ENCODE measurements at regions not wholly inside any gene's neighbourhood (a gene's known extent, or its start where the extent isn't known, plus 50 kb on each side); places are given as distances from the start of the nearest gene placed in this dataset.

- H3K27ac Mint-ChIP-seq = no peak overlapping the region
- CTCF ChIA-PET = no interaction called here
- intact Hi-C loops (cut with micrococcal nuclease) = no loop called here
- Histone ChIP-seq H3K27ac (ENCODE audit: low read depth, low read length) (no peak overlapping the region), H3K36me3 (ENCODE audit: control insufficient read depth in 2 of 3, insufficient read depth in 3 of 3, low read length in 3 of 3) (no peaks in the 10 kb centered on the region), H3K4me3 (ENCODE audit: low read length) (no peak overlapping the region), H3K9me3 (ENCODE audit: control insufficient read depth in 2 of 3, low read length in 3 of 3) (no peaks in the 10 kb centered on the region), H3K27me3 (ENCODE audit: control insufficient read depth in 2 of 2, insufficient read depth in 2 of 2, low read length in 2 of 2) (no peaks in the 10 kb centered on the region), H3K4me1 (ENCODE audit: control insufficient read depth in 2 of 2, insufficient read depth in 2 of 2, low read length in 2 of 2) (no peaks in the 10 kb centered on the region)
- peaks cover 0 to 4% (median 0%) of the 10 kb centered on the region in 5 donors for H3K27me3 Mint-ChIP-seq
- peaks cover 0 to 5% (median 0%) of the 10 kb centered on the region in 11 donors for H3K9me3 Mint-ChIP-seq
- DNase-seq (no peak), ATAC-seq (no peak)
- POLR2A ChIA-PET = no interaction called here
- no peak overlapping the region for H3K4me3 Mint-ChIP-seq
- H3K4me1 Mint-ChIP-seq = no peaks in the 10 kb centered on the region
- H3K36me3 Mint-ChIP-seq = no peaks in the 10 kb centered on the region
Observed at GRCh38 chr7:134391223-134391622, 67.7 kb downstream of the AKR1B1 start.

GRCh38 chr7:134388336-134389019 lies 70.4 kb downstream of the AKR1B1 start:
- no peaks in the 10 kb centered on the region for H3K36me3 ChIP-seq (ENCODE audit: control insufficient read depth in 2 of 3, insufficient read depth in 3 of 3, low read length in 3 of 3)
- peaks cover 0 to 5% (median 0%) of the 10 kb centered on the region in 11 donors for H3K9me3 Mint-ChIP-seq
- DNase-seq (no peak), ATAC-seq (no peak)
- H3K9me3 ChIP-seq (ENCODE audit: control insufficient read depth in 2 of 3, low read length in 3 of 3) = no peaks in the 10 kb centered on the region
- no peaks in the 10 kb centered on the region for H3K4me1 Mint-ChIP-seq
- intact Hi-C loops (cut with micrococcal nuclease) = no loop called here
- H3K36me3 Mint-ChIP-seq = peaks cover 0 to 4% (median 0%) of the 10 kb centered on the region in 5 donors
- no peak overlapping the region for H3K27ac ChIP-seq (ENCODE audit: low read depth, low read length)
- no peak overlapping the region for H3K4me3 Mint-ChIP-seq
- no peaks in the 10 kb centered on the region for H3K27me3 ChIP-seq (ENCODE audit: control insufficient read depth in 2 of 2, insufficient read depth in 2 of 2, low read length in 2 of 2)
- no peak overlapping the region for H3K4me3 ChIP-seq (ENCODE audit: low read length)
- no peaks in the 10 kb centered on the region for H3K4me1 ChIP-seq (ENCODE audit: control insufficient read depth in 2 of 2, insufficient read depth in 2 of 2, low read length in 2 of 2)
- H3K27me3 Mint-ChIP-seq = peaks cover 0 to 6% (median 4%) of the 10 kb centered on the region in 5 donors
- no peak overlapping the region for H3K27ac Mint-ChIP-seq
- ChIA-PET CTCF (no interaction called here), POLR2A (no interaction called here)

GRCh38 chr7:134378562-134378961 lies 61.8 kb upstream of the SLC35B4 start:
- POLR2A ChIA-PET = no interaction called here
- no peak for ATAC-seq

GRCh38 chr7:134376693-134377092 lies 60.0 kb upstream of the SLC35B4 start:
- Histone ChIP-seq H3K4me1 (ENCODE audit: control insufficient read depth in 2 of 2, insufficient read depth in 2 of 2, low read length in 2 of 2) (no peaks in the 10 kb centered on the region), H3K27me3 (ENCODE audit: control insufficient read depth in 2 of 2, insufficient read depth in 2 of 2, low read length in 2 of 2) (no peaks in the 10 kb centered on the region), H3K9me3 (ENCODE audit: control insufficient read depth in 2 of 3, low read length in 3 of 3) (no peaks in the 10 kb centered on the region), H3K4me3 (ENCODE audit: low read length) (no peak overlapping the region), H3K27ac (ENCODE audit: low read depth, low read length) (no peak overlapping the region), H3K36me3 (ENCODE audit: control insufficient read depth in 2 of 3, insufficient read depth in 3 of 3, low read length in 3 of 3) (no peaks in the 10 kb centered on the region)
- H3K27ac Mint-ChIP-seq = no peak overlapping the region
- no peak overlapping the region for H3K4me3 Mint-ChIP-seq
- CTCF ChIA-PET = no interaction called here
- no peaks in the 10 kb centered on the region for H3K4me1 Mint-ChIP-seq
- no peaks in the 10 kb centered on the region for H3K36me3 Mint-ChIP-seq
- H3K9me3 Mint-ChIP-seq = peaks cover 0 to 2% (median 0%) of the 10 kb centered on the region in 11 donors
- intact Hi-C loops (cut with micrococcal nuclease) = no loop called here
- peaks cover 5 to 34% (median 24%) of the 10 kb centered on the region in 5 donors for H3K27me3 Mint-ChIP-seq
- POLR2A ChIA-PET = no interaction called here
- DNase-seq (no peak), ATAC-seq (no peak)

More at GRCh38 chr7:134378562-134378961, 61.8 kb upstream of the SLC35B4 start:
- H3K9me3 Mint-ChIP-seq = peaks cover 0 to 2% (median 0%) of the 10 kb centered on the region in 11 donors
- H3K4me3 Mint-ChIP-seq = no peak overlapping the region
- H3K9me3 ChIP-seq (ENCODE audit: control insufficient read depth in 2 of 3, low read length in 3 of 3) = no peaks in the 10 kb centered on the region
- H3K36me3 Mint-ChIP-seq = no peaks in the 10 kb centered on the region
- DNase-seq = no peak
- no peaks in the 10 kb centered on the region for H3K4me1 ChIP-seq (ENCODE audit: control insufficient read depth in 2 of 2, insufficient read depth in 2 of 2, low read length in 2 of 2)
- H3K4me1 Mint-ChIP-seq = no peaks in the 10 kb centered on the region
- no peaks in the 10 kb centered on the region for H3K36me3 ChIP-seq (ENCODE audit: control insufficient read depth in 2 of 3, insufficient read depth in 3 of 3, low read length in 3 of 3)
- no peaks in the 10 kb centered on the region for H3K27me3 ChIP-seq (ENCODE audit: control insufficient read depth in 2 of 2, insufficient read depth in 2 of 2, low read length in 2 of 2)
- no peak overlapping the region for H3K27ac Mint-ChIP-seq
- intact Hi-C loops (cut with micrococcal nuclease) = no loop called here
- H3K27ac ChIP-seq (ENCODE audit: low read depth, low read length) = no peak overlapping the region
- CTCF ChIA-PET = no interaction called here
- H3K4me3 ChIP-seq (ENCODE audit: low read length) = no peak overlapping the region
- H3K27me3 Mint-ChIP-seq = peaks cover 5 to 23% (median 20%) of the 10 kb centered on the region in 5 donors

- no peak overlapping the region for H3K4me3 ChIP-seq (ENCODE audit: low read length)
- intact Hi-C loops (cut with micrococcal nuclease) = no loop called here
- no peaks in the 10 kb centered on the region for H3K27me3 ChIP-seq (ENCODE audit: control insufficient read depth in 2 of 2, insufficient read depth in 2 of 2, low read length in 2 of 2)
- peaks cover 0 to 2% (median 0%) of the 10 kb centered on the region in 11 donors for H3K9me3 Mint-ChIP-seq
- no peak overlapping the region for H3K4me3 Mint-ChIP-seq
- ATAC-seq (no peak), DNase-seq (no peak)
- H3K4me1 Mint-ChIP-seq = no peaks in the 10 kb centered on the region
- peaks cover 9 to 40% (median 36%) of the 10 kb centered on the region in 5 donors for H3K27me3 Mint-ChIP-seq
- H3K9me3 ChIP-seq (ENCODE audit: control insufficient read depth in 2 of 3, low read length in 3 of 3) = no peaks in the 10 kb centered on the region
- no peak overlapping the region for H3K27ac ChIP-seq (ENCODE audit: low read depth, low read length)
- ChIA-PET POLR2A (interaction anchor here (0.7 kb wide), 1 partner anchor 743 kb away, joined by 3 read pairs; no protein-coding TSS in a partner anchor), CTCF (no interaction called here)
- H3K27ac Mint-ChIP-seq = no peak overlapping the region
- no peaks in the 10 kb centered on the region for H3K36me3 ChIP-seq (ENCODE audit: control insufficient read depth in 2 of 3, insufficient read depth in 3 of 3, low read length in 3 of 3)
- H3K36me3 Mint-ChIP-seq = no peaks in the 10 kb centered on the region
- no peaks in the 10 kb centered on the region for H3K4me1 ChIP-seq (ENCODE audit: control insufficient read depth in 2 of 2, insufficient read depth in 2 of 2, low read length in 2 of 2)
Observed at GRCh38 chr7:134375206-134375605, 58.5 kb upstream of the SLC35B4 start.

- CTCF ChIA-PET = no interaction called here
- Histone ChIP-seq H3K4me3 (ENCODE audit: low read length) (no peak overlapping the region), H3K36me3 (ENCODE audit: control insufficient read depth in 2 of 3, insufficient read depth in 3 of 3, low read length in 3 of 3) (no peaks in the 10 kb centered on the region), H3K4me1 (ENCODE audit: control insufficient read depth in 2 of 2, insufficient read depth in 2 of 2, low read length in 2 of 2) (no peaks in the 10 kb centered on the region), H3K9me3 (ENCODE audit: control insufficient read depth in 2 of 3, low read length in 3 of 3) (no peaks in the 10 kb centered on the region), H3K27me3 (ENCODE audit: control insufficient read depth in 2 of 2, insufficient read depth in 2 of 2, low read length in 2 of 2) (no peaks in the 10 kb centered on the region), H3K27ac (ENCODE audit: low read depth, low read length) (no peak overlapping the region)
- Mint-ChIP-seq H3K9me3 (peaks cover 0 to 2% (median 0%) of the 10 kb centered on the region in 11 donors), H3K36me3 (no peaks in the 10 kb centered on the region), H3K4me1 (no peaks in the 10 kb centered on the region), H3K27me3 (peaks cover 11 to 44% (median 38%) of the 10 kb centered on the region in 5 donors), H3K27ac (no peak overlapping the region), H3K4me3 (no peak overlapping the region)
- POLR2A ChIA-PET = no interaction called here
- intact Hi-C loops (cut with micrococcal nuclease) = no loop called here
- DNase-seq (no peak), ATAC-seq (no peak)
Observed at GRCh38 chr7:134374791-134375190, 58.1 kb upstream of the SLC35B4 start.

- Histone ChIP-seq H3K27ac (ENCODE audit: low read depth, low read length) (no peak overlapping the region), H3K4me1 (ENCODE audit: control insufficient read depth in 2 of 2, insufficient read depth in 2 of 2, low read length in 2 of 2) (no peaks in the 10 kb centered on the region), H3K4me3 (ENCODE audit: low read length) (no peak overlapping the region), H3K36me3 (ENCODE audit: control insufficient read depth in 2 of 3, insufficient read depth in 3 of 3, low read length in 3 of 3) (no peaks in the 10 kb centered on the region), H3K27me3 (ENCODE audit: control insufficient read depth in 2 of 2, insufficient read depth in 2 of 2, low read length in 2 of 2) (peaks cover 0 to 2% of the 10 kb centered on the region in 2 donors), H3K9me3 (ENCODE audit: control insufficient read depth in 2 of 3, low read length in 3 of 3) (no peaks in the 10 kb centered on the region)
- Mint-ChIP-seq H3K27me3 (peaks cover 11 to 49% (median 39%) of the 10 kb centered on the region in 5 donors), H3K36me3 (no peaks in the 10 kb centered on the region), H3K27ac (no peak overlapping the region), H3K4me1 (no peaks in the 10 kb centered on the region), H3K4me3 (no peak overlapping the region), H3K9me3 (peaks cover 0 to 2% (median 0%) of the 10 kb centered on the region in 11 donors)
- no peak for DNase-seq
- no peak for ATAC-seq
- ChIA-PET CTCF (no interaction called here), POLR2A (no interaction called here)
- intact Hi-C loops (cut with micrococcal nuclease) = no loop called here
Observed at GRCh38 chr7:134374291-134374690, 57.6 kb upstream of the SLC35B4 start.
